ENCODE measurements at regions not wholly inside any gene's neighbourhood (a gene's known extent, or its start where the extent isn't known, plus 50 kb on each side); places are given as distances from the start of the nearest gene placed in this dataset.

DNA sequence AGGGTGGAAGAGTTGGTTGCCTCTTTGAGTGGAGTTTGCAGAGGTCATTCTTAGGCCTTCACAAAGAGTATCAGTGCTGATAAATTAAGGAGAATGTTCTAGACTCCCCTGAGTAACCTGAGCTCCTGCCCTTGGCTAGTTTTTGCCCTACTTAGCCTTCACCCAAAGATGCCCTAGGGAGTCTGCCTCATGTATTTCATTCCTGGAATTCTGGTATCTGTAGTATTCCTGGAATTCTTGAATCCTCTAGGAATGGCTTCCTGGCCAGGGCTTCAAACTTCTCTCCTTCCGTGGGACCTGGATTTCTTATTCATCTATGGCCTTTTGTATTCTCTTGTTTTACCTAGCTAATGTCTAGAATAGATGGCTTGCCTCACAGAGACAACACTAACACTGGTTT, 701.1 kb downstream of the NOVA1 start:
- ATAC-seq = no peak

DNA sequence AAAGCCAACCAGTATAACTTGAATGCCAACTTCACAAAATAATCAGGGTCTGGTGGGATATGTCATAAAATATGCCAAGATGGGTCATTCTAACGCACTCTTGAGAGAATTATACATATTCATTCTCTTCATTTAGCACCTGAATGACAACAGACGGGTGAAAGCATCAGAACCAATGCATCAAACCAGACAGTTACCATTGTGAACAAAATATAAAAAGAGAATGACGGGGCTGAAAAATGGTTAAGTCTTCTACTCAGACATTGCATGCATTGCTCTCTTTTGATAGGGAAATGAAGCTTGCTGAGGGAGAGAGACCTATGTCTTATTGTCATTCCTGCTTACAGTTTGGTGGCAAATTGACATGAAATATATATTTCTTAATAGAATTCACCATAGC, 702.1 kb downstream of the NOVA1 start:
- TF ChIP-seq, protein P1, sequence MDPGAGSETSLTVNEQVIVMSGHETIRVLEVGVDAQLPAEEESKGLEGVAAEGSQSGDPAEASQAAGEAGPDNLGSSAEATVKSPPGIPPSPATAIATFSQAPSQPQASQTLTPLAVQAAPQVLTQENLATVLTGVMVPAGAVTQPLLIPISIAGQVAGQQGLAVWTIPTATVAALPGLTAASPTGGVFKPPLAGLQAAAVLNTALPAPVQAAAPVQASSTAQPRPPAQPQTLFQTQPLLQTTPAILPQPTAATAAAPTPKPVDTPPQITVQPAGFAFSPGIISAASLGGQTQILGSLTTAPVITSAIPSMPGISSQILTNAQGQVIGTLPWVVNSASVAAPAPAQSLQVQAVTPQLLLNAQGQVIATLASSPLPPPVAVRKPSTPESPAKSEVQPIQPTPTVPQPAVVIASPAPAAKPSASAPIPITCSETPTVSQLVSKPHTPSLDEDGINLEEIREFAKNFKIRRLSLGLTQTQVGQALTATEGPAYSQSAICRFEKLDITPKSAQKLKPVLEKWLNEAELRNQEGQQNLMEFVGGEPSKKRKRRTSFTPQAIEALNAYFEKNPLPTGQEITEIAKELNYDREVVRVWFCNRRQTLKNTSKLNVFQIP (CRISPR knock-in tag; IDR thresholded peaks at IDR 0.05; ENCODE audit: borderline replicate concordance, low read depth) = no peak
- TF ChIP-seq ZFP3 (CRISPR knock-in tag; IDR thresholded peaks at IDR 0.05) = no peak
- TF ChIP-seq CSDC2 (CRISPR knock-in tag; IDR thresholded peaks at IDR 0.05) = no peak
- TF ChIP-seq PPARA (CRISPR knock-in tag; IDR thresholded peaks at IDR 0.05; ENCODE audit: borderline replicate concordance) = no peak
- TF ChIP-seq ARNTL (CRISPR knock-in tag; IDR thresholded peaks at IDR 0.05; ENCODE audit: borderline replicate concordance, low read depth) = no peak
- no peak for TF ChIP-seq RARB (CRISPR knock-in tag; IDR thresholded peaks at IDR 0.05)
- TF ChIP-seq ZNF8 (CRISPR knock-in tag; IDR thresholded peaks at IDR 0.05) = no peak
- no peak for ATAC-seq

More for the DNA sequence above, 701.1 kb downstream of the NOVA1 start:
- TF ChIP-seq, protein P2, sequence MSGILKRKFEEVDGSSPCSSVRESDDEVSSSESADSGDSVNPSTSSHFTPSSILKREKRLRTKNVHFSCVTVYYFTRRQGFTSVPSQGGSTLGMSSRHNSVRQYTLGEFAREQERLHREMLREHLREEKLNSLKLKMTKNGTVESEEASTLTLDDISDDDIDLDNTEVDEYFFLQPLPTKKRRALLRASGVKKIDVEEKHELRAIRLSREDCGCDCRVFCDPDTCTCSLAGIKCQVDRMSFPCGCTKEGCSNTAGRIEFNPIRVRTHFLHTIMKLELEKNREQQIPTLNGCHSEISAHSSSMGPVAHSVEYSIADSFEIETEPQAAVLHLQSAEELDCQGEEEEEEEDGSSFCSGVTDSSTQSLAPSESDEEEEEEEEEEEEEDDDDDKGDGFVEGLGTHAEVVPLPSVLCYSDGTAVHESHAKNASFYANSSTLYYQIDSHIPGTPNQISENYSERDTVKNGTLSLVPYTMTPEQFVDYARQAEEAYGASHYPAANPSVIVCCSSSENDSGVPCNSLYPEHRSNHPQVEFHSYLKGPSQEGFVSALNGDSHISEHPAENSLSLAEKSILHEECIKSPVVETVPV (CRISPR knock-in tag; IDR thresholded peaks at IDR 0.05) = no peak
- no peak for TF ChIP-seq SNAI2 (CRISPR knock-in tag; IDR thresholded peaks at IDR 0.05)
- no peak for TF ChIP-seq PPARA (CRISPR knock-in tag; IDR thresholded peaks at IDR 0.05; ENCODE audit: borderline replicate concordance)
- TF ChIP-seq ZNF70 (CRISPR knock-in tag; IDR thresholded peaks at IDR 0.05) = no peak
- no peak for TF ChIP-seq TCF4 (CRISPR knock-in tag; IDR thresholded peaks at IDR 0.05; ENCODE audit: borderline replicate concordance)
- TF ChIP-seq ZFP30 (CRISPR knock-in tag; IDR thresholded peaks at IDR 0.05) = no peak

DNA sequence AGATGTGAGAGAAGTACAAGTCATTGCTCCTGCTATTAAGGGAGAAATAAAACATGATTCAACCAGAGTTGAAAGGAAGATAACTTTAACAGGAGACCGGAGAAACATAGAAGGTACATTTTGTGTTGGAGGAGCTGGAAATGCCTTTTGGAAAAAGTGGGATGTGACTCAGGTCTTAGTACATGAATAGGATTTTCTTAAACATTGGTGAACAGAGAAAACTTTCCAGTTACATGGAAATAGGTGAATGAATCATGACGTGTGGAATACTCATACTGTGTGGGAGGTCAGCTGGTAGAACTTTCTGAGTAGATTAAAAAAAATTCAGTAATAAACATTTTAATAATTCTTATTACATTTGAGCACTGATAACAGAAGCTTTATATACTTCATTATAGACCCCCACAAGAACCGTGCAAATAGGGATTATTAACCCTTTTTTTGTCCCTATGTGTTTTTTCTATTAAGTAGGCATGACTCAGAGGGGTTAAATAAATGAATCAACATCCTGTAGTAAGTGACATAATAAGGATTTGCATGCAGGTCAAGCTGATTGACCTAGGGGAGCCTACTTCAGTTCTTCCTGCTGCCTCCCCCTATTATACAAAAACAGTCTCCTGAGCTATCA, 710.5 kb downstream of the NOVA1 start:
- TF ChIP-seq ZC3H10 (CRISPR knock-in tag; IDR thresholded peaks at IDR 0.05) = no peak
- no peak for TF ChIP-seq TOX (CRISPR knock-in tag; IDR thresholded peaks at IDR 0.05; ENCODE audit: borderline replicate concordance)
- TF ChIP-seq, protein P3, sequence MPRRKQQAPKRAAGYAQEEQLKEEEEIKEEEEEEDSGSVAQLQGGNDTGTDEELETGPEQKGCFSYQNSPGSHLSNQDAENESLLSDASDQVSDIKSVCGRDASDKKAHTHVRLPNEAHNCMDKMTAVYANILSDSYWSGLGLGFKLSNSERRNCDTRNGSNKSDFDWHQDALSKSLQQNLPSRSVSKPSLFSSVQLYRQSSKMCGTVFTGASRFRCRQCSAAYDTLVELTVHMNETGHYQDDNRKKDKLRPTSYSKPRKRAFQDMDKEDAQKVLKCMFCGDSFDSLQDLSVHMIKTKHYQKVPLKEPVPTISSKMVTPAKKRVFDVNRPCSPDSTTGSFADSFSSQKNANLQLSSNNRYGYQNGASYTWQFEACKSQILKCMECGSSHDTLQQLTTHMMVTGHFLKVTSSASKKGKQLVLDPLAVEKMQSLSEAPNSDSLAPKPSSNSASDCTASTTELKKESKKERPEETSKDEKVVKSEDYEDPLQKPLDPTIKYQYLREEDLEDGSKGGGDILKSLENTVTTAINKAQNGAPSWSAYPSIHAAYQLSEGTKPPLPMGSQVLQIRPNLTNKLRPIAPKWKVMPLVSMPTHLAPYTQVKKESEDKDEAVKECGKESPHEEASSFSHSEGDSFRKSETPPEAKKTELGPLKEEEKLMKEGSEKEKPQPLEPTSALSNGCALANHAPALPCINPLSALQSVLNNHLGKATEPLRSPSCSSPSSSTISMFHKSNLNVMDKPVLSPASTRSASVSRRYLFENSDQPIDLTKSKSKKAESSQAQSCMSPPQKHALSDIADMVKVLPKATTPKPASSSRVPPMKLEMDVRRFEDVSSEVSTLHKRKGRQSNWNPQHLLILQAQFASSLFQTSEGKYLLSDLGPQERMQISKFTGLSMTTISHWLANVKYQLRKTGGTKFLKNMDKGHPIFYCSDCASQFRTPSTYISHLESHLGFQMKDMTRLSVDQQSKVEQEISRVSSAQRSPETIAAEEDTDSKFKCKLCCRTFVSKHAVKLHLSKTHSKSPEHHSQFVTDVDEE (CRISPR knock-in tag; IDR thresholded peaks at IDR 0.05) = no peak
- TF ChIP-seq ZNF565 (CRISPR knock-in tag; conservative IDR thresholded peaks at IDR 0.05; ENCODE audit: low read depth) = no peak
- TF ChIP-seq PPARA (CRISPR knock-in tag; IDR thresholded peaks at IDR 0.05; ENCODE audit: borderline replicate concordance) = no peak
- TF ChIP-seq ZFP3 (CRISPR knock-in tag; IDR thresholded peaks at IDR 0.05) = no peak
- TF ChIP-seq, protein P1 (CRISPR knock-in tag; IDR thresholded peaks at IDR 0.05; ENCODE audit: borderline replicate concordance, low read depth) = no peak
- ATAC-seq = no peak

DNA sequence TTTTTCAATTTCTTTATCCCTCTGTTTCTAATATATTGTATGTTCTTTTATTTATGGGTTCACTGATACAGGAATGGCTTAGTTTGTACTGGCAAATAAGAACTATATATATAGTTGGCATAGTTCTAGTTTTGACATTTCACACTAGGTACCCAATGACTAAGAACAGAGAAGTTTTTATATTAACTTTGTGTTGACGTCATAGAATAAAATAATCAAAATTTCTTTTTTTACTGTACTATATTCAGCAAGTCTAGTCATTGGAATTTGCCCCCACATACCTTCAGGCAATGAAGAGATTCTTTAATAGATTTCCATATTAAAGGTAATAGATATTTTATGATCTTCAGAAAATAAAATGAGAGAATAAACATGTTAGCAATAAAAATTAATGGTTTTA, 713.2 kb downstream of the NOVA1 start:
- ATAC-seq = no peak
- TF ChIP-seq OSR1 (CRISPR knock-in tag; IDR thresholded peaks at IDR 0.05) (no peak), ZNF8 (CRISPR knock-in tag; IDR thresholded peaks at IDR 0.05) (no peak), ZC3H10 (CRISPR knock-in tag; IDR thresholded peaks at IDR 0.05) (no peak), GLIS3 (CRISPR knock-in tag; IDR thresholded peaks at IDR 0.05) (no peak), CSDC2 (CRISPR knock-in tag; IDR thresholded peaks at IDR 0.05) (no peak), RARB (CRISPR knock-in tag; IDR thresholded peaks at IDR 0.05) (no peak), ZFP30 (CRISPR knock-in tag; IDR thresholded peaks at IDR 0.05) (no peak), SNAI2 (CRISPR knock-in tag; IDR thresholded peaks at IDR 0.05) (no peak), ZFP3 (CRISPR knock-in tag; IDR thresholded peaks at IDR 0.05) (no peak)
- TF ChIP-seq, protein P2 (CRISPR knock-in tag; IDR thresholded peaks at IDR 0.05) = no peak
- TF ChIP-seq, protein P1 (CRISPR knock-in tag; IDR thresholded peaks at IDR 0.05; ENCODE audit: borderline replicate concordance, low read depth) = no peak
- TF ChIP-seq, protein P4, sequence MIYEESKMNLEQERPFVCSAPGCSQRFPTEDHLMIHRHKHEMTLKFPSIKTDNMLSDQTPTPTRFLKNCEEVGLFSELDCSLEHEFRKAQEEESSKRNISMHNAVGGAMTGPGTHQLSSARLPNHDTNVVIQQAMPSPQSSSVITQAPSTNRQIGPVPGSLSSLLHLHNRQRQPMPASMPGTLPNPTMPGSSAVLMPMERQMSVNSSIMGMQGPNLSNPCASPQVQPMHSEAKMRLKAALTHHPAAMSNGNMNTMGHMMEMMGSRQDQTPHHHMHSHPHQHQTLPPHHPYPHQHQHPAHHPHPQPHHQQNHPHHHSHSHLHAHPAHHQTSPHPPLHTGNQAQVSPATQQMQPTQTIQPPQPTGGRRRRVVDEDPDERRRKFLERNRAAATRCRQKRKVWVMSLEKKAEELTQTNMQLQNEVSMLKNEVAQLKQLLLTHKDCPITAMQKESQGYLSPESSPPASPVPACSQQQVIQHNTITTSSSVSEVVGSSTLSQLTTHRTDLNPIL (CRISPR knock-in tag; IDR thresholded peaks at IDR 0.05; ENCODE audit: low read depth) = no peak
- TF ChIP-seq, protein P5, sequence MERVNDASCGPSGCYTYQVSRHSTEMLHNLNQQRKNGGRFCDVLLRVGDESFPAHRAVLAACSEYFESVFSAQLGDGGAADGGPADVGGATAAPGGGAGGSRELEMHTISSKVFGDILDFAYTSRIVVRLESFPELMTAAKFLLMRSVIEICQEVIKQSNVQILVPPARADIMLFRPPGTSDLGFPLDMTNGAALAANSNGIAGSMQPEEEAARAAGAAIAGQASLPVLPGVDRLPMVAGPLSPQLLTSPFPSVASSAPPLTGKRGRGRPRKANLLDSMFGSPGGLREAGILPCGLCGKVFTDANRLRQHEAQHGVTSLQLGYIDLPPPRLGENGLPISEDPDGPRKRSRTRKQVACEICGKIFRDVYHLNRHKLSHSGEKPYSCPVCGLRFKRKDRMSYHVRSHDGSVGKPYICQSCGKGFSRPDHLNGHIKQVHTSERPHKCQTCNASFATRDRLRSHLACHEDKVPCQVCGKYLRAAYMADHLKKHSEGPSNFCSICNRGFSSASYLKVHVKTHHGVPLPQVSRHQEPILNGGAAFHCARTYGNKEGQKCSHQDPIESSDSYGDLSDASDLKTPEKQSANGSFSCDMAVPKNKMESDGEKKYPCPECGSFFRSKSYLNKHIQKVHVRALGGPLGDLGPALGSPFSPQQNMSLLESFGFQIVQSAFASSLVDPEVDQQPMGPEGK (CRISPR knock-in tag; IDR thresholded peaks at IDR 0.05; ENCODE audit: borderline replicate concordance) = no peak
